ENCODE measurements at regions not wholly inside any gene's neighbourhood (a gene's known extent, or its start where the extent isn't known, plus 50 kb on each side); places are given as distances from the start of the nearest gene placed in this dataset.
"Not testable (repeated sequence)": the region's sequence is repeated elsewhere in the genome, so short reads cannot be mapped to it uniquely, and the experiment has no call there.

- TF ChIP-seq FOXP1 (CRISPR knock-in tag; IDR thresholded peaks at IDR 0.05; ENCODE audit: borderline replicate concordance); CTCF (IDR thresholded peaks at IDR 0.05); ELF4 (CRISPR knock-in tag; IDR thresholded peaks at IDR 0.05; ENCODE audit: low read depth); CBFB (CRISPR knock-in tag; IDR thresholded peaks at IDR 0.05; ENCODE audit: low read depth); IRF2 (CRISPR knock-in tag; IDR thresholded peaks at IDR 0.05; ENCODE audit: borderline replicate concordance, low read depth); ZSCAN18 (CRISPR knock-in tag; IDR thresholded peaks at IDR 0.05); MXD4 (CRISPR knock-in tag; IDR thresholded peaks at IDR 0.05; ENCODE audit: borderline replicate concordance); ARID4B (CRISPR knock-in tag; IDR thresholded peaks at IDR 0.05; ENCODE audit: borderline replicate concordance); SP1 (CRISPR knock-in tag; conservative IDR thresholded peaks at IDR 0.05); IRF1 (CRISPR knock-in tag; IDR thresholded peaks at IDR 0.05); RELA (CRISPR knock-in tag; IDR thresholded peaks at IDR 0.05; ENCODE audit: borderline replicate concordance); NFYB (CRISPR knock-in tag; conservative IDR thresholded peaks at IDR 0.05; ENCODE audit: low read depth): not testable (repeated sequence)
Observed at GRCh38 chr19:27814274-27814673, 1398.7 kb downstream of the UQCRFS1 start.

All from WTC11 (cell line).